ES-I3 (cell line): ENCODE measurements at regions not wholly inside any gene's neighbourhood (a gene's known extent, or its start where the extent isn't known, plus 50 kb on each side); places are given as distances from the start of the nearest gene placed in this dataset.

Experiments
- H3K36me3 ChIP-seq: 2 replicates; pipeline ENCODE4 v1.6.1; 2013; ENCODE audit warnings: mild to moderate bottlenecking, low read length, control low read depth, moderate library complexity; ENCODE audit not compliant: insufficient read depth
- H3K4me1 ChIP-seq: 2 replicates; pipeline ENCODE4 v1.6.1; 2013; ENCODE audit warnings: mild to moderate bottlenecking, control low read depth, low read length; ENCODE audit not compliant: insufficient read depth
- H3K9ac ChIP-seq: 2 replicates; pipeline ENCODE4 v1.6.1; 2013; ENCODE audit warnings: low read depth, mild to moderate bottlenecking, low read length, moderate library complexity
- H3K9me3 ChIP-seq: 2 replicates; pipeline ENCODE4 v1.6.1; 2013; ENCODE audit warnings: mild to moderate bottlenecking, low read length, moderate library complexity; ENCODE audit not compliant: control insufficient read depth, insufficient read depth

DNA sequence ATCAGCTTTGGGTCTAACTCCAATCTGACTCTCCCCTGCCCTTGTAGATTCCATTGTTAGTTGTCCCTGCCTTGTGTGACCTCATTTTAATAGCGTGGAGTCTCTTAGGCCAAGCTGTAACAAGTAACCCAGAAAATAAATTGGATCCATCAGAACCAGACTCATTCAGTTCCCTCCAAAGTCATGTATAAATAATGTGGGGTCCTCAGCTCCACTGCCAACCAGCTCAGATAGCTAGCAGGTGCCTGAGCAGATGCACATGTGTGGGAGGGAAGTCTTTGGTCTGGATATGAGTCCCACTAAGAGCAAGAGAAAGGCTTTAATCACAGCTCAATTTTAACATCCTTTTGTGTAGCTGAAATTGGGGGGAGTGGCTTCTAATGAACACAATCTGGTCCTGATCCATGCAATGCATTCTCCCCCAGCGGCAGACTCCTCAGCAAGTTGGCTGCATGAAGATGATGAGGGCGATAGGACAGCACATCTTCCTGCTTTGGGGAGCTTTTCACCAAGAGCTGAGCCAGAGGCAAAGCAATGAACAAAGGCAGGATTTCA lies 151.6 kb downstream of the ABCC12 start:
- H3K9ac ChIP-seq: no peak overlapping the region
- no peaks in the 10 kb centered on the region for H3K36me3 ChIP-seq
- no peaks in the 10 kb centered on the region for H3K9me3 ChIP-seq
- H3K4me1 ChIP-seq: peaks cover 5% of the 10 kb centered on the region; the same call in 1 of the 2 replicates

DNA sequence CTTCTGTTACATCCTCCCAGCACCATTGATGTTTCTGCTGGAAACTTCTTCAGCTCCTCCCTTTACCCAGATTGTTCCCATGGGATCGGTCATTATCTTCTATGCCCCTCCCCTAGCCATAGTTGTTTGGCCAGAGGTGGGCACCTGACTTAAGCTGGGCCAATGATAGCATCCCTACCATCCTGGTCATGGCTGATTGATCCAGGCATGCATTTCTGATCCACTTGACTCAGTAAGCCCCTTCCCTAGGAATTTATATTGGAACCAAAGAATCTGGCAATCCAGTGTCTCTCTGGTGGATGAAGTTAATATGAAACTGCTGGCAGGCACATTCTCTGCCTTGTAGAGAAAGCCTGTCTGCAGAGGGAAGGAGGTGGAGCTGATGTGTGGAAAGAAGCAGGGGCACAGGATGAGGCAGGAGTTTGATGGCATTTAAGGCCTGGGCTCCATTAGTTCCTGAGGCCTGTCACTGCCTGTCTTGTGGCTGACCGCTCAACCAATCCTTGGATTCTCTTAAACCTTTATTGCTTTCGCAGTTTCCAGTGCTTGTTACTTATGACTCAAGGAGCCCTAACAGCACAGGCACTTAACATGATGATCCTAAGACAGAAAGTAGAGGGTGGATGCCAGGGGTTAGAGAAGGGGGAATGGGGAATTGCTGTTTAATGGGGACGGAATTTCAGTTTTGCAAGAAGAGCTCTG lies 152.4 kb downstream of the ABCC12 start:
- Histone ChIP-seq H3K9me3 (no peaks in the 10 kb centered on the region), H3K4me1 (peaks cover 5% of the 10 kb centered on the region; the same call in 1 of the 2 replicates), H3K36me3 (no peaks in the 10 kb centered on the region), H3K9ac (no peak overlapping the region)

GRCh38 chr16:48001324-48001895 lies 154.4 kb downstream of the ABCC12 start:
- no peak overlapping the region for H3K9ac ChIP-seq
- peaks cover 5% of the 10 kb centered on the region; the same call in 1 of the 2 replicates for H3K4me1 ChIP-seq
- no peaks in the 10 kb centered on the region for H3K9me3 ChIP-seq
- no peaks in the 10 kb centered on the region for H3K36me3 ChIP-seq

GRCh38 chr16:48000622-48001021 lies 155.2 kb downstream of the ABCC12 start:
- peaks cover 5% of the 10 kb centered on the region; the same call in 1 of the 2 replicates for H3K4me1 ChIP-seq
- H3K9ac ChIP-seq: no peak overlapping the region
- H3K9me3 ChIP-seq: no peaks in the 10 kb centered on the region
- no peaks in the 10 kb centered on the region for H3K36me3 ChIP-seq

- Histone ChIP-seq H3K4me1 (peaks cover 5% of the 10 kb centered on the region; the same call in 1 of the 2 replicates), H3K9me3 (no peaks in the 10 kb centered on the region), H3K36me3 (no peaks in the 10 kb centered on the region), H3K9ac (no peak overlapping the region)
Observed at GRCh38 chr16:47999595-47999994, 156.2 kb downstream of the ABCC12 start.

- H3K36me3 ChIP-seq: no peaks in the 10 kb centered on the region
- no peak overlapping the region for H3K9ac ChIP-seq
Observed at GRCh38 chr16:47995354-47995753, 160.4 kb downstream of the ABCC12 start.

DNA sequence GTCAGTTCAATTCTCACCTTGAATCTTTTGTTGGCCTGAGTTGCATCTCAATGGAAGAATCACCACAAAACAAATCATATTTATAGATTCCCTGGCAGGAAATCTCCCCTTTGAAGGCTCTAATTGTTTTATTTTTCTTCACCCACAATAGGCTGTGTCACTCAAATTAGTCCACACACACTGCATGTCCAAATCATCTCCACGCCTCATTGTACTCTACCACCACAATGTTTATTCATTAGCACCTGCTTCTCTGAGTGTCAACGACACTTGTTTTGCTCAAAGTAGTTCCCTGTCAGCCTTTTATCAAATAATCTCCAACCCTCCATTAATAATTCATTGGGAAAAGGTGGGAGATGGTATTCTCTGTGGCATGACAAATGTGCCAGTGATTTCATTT lies 164.3 kb downstream of the ABCC12 start:
- Histone ChIP-seq H3K4me1 (no peaks in the 10 kb centered on the region), H3K9ac (no peak overlapping the region), H3K36me3 (no peaks in the 10 kb centered on the region), H3K9me3 (no peaks in the 10 kb centered on the region)

More at GRCh38 chr16:47995354-47995753, 160.4 kb downstream of the ABCC12 start:
- Histone ChIP-seq H3K4me1 (no peaks in the 10 kb centered on the region), H3K9me3 (no peaks in the 10 kb centered on the region)

GRCh38 chr16:47990676-47991075 lies 165.1 kb downstream of the ABCC12 start:
- no peaks in the 10 kb centered on the region for H3K36me3 ChIP-seq
- no peaks in the 10 kb centered on the region for H3K9me3 ChIP-seq
- no peak overlapping the region for H3K9ac ChIP-seq
- H3K4me1 ChIP-seq: no peaks in the 10 kb centered on the region

DNA sequence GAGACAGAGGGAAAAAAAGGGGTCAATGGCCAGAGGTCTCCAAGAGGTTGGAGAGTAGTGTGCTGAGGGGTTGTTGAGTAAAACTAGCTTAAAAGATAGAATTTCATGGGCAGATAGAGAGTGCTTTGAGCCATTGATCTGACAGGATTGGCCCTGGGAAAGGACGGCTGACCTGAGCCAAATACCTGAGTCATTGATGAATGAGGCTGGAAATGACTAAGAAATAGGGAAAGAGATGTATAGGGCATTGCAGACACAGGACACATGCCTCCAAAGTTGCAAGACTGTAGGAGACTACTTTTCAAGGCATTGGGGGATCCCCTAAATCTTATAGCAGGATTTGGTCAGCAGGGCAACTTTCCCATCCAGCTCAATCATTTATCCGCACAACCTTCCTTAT lies 168.7 kb downstream of the ABCC12 start:
- H3K36me3 ChIP-seq: no peaks in the 10 kb centered on the region
- H3K9ac ChIP-seq: no peak overlapping the region
- H3K4me1 ChIP-seq: no peaks in the 10 kb centered on the region
- no peaks in the 10 kb centered on the region for H3K9me3 ChIP-seq

DNA sequence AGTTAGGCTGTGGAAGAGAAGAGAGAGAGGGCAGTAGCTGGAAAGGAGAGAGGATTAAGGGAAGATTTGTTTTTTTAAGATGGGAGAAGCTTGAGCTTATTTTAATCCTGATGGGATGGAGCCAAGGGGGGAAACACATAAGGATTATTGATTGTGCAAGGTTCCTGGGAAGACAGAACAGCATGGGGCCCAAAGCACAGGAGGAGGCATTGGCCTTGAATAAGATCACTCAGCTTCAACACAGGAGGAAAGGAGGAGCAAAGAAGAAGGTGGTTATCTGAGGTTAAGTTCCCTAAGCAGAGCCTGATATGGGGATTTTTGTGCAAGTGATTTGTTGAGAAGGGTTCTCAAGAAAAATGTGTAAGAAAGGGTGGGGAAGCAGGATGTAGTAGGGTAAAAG lies 169.8 kb downstream of the ABCC12 start:
- no peaks in the 10 kb centered on the region for H3K4me1 ChIP-seq
- no peaks in the 10 kb centered on the region for H3K9me3 ChIP-seq

DNA sequence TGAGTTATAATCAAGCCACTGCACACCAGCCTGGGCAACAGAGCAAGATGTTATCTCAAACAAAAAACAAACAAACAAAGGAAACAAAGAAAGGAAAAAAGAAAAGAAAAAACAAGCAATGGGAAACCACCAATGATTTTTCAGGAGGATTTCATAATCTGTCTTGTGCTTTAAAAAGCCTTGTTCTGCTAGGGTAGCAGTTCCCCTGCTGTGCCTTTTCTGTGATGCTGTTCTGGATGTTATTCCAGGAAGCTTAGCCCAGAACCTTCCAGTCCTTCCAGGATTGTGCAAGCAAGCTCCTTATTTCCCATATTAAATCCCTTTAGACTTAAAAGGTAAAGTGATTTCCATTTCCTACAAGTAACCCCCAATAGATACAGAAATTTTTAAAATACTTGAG lies 171.1 kb downstream of the ABCC12 start:
- Histone ChIP-seq H3K36me3 (no peaks in the 10 kb centered on the region), H3K9me3 (no peaks in the 10 kb centered on the region), H3K9ac (no peak overlapping the region), H3K4me1 (no peaks in the 10 kb centered on the region)

More for the DNA sequence above, 169.8 kb downstream of the ABCC12 start:
- Histone ChIP-seq H3K36me3 (no peaks in the 10 kb centered on the region), H3K9ac (no peak overlapping the region)

DNA sequence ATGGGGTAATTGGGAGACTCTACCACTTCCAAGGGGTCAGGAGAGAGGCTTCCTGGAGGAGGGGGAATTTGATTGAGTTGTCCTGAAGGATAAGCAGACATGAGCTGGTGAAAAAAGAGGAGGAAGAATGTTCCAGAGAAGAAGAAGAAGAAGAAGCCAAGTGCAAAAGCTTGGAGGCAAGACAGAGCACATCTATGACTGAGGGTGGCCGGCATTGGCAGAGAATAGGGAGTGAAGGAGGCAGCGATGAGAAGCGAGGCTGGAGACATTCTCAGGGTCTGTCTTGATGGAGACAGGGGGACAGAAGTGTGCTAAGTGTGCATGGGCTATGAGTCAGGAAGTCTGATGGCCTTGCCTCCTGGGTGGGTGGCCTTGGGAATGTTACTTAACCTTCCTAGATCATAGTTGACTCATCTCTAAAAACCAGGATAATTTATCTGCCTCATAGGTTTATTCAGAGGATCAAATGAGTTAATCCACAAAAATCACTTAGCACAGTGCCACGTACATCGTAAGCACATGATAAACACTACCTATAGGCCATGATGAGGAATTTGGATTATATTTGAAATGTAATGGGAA lies 171.7 kb downstream of the ABCC12 start:
- no peak overlapping the region for H3K9ac ChIP-seq
- peaks cover under 1% of the 10 kb centered on the region; the same call in 1 of the 2 replicates for H3K4me1 ChIP-seq
- no peaks in the 10 kb centered on the region for H3K9me3 ChIP-seq
- no peaks in the 10 kb centered on the region for H3K36me3 ChIP-seq

- Histone ChIP-seq H3K4me1 (peaks cover 10% of the 10 kb centered on the region), H3K9me3 (no peaks in the 10 kb centered on the region), H3K36me3 (no peaks in the 10 kb centered on the region), H3K9ac (no peak overlapping the region)
Observed at GRCh38 chr16:47980212-47980611, 175.6 kb downstream of the ABCC12 start.

GRCh38 chr16:47979616-47980182 lies 176.1 kb downstream of the ABCC12 start:
- peaks cover 10% of the 10 kb centered on the region for H3K4me1 ChIP-seq
- H3K9ac ChIP-seq: no peak overlapping the region
- H3K9me3 ChIP-seq: no peaks in the 10 kb centered on the region

More at GRCh38 chr16:47979616-47980182, 176.1 kb downstream of the ABCC12 start:
- no peaks in the 10 kb centered on the region for H3K36me3 ChIP-seq
